H1 (cell line): ENCODE measurements at regions not wholly inside any gene's neighbourhood (a gene's known extent, or its start where the extent isn't known, plus 50 kb on each side); places are given as distances from the start of the nearest gene placed in this dataset.

ENCODE experiments used
- CTCF ChIA-PET: fragments of 300-600 bp; sonication (Branson Sonifier 250); formaldehyde crosslinking; loops from one replicate; lab custom pipeline; 2021; ENCODE audit not compliant: partially characterized antibody; lab: Charles Lee
- POLR2A ChIA-PET: fragments of 300-600 bp; sonication (Branson Sonifier 250); formaldehyde crosslinking; loops from one replicate; lab custom pipeline; 2021; ENCODE audit warnings: inconsistent platforms; ENCODE audit not compliant: partially characterized antibody; lab: Charles Lee
- DNase-seq, 2 experiments: peaks; one replicate each; pipeline versions ENCODE4 v3.0.0 to v3.0.0-alpha.2; 2010 to 2022; ENCODE audit warnings: low spot score in 2 of 2, low read depth in 1 of 2, mixed read lengths in 1 of 2
- FAIRE-seq: peaks from 2 replicates; lab custom pipeline; 2011; peaks lifted over from hg19 to GRCh38; lab: Jason Lieb, UNC
- H2AFZ ChIP-seq: 2 replicates; pipeline ENCODE4 v1.8.1; 2012; ENCODE audit warnings: low read length, inconsistent platforms
- H2AK5ac ChIP-seq: 2 replicates; pipeline ENCODE4 v1.6.1; 2013; ENCODE audit warnings: low read depth, low read length
- H2BK120ac ChIP-seq: replicated peaks from 2 replicates; pipeline ENCODE3; 2013; ENCODE audit warnings: low read depth, low read length, inconsistent platforms
- H2BK12ac ChIP-seq: 2 replicates; pipeline ENCODE4 v1.6.1; 2013; ENCODE audit warnings: low read depth, low read length
- H2BK15ac ChIP-seq: 2 replicates; pipeline ENCODE4 v1.6.1; 2013; ENCODE audit warnings: low read length
- H2BK20ac ChIP-seq: 2 replicates; pipeline ENCODE4 v1.6.1; 2013; ENCODE audit warnings: low read length
- H2BK5ac ChIP-seq: 2 replicates; pipeline ENCODE4 v1.6.1; 2013; ENCODE audit warnings: low read depth, low read length
- H3K14ac ChIP-seq: 2 replicates; pipeline ENCODE4 v1.6.1; 2013; ENCODE audit warnings: inconsistent platforms; ENCODE audit not compliant: insufficient read length
- H3K18ac ChIP-seq: 2 replicates; pipeline ENCODE4 v1.6.1; 2013; ENCODE audit warnings: low read length; ENCODE audit errors: extremely low read depth
- H3K23ac ChIP-seq: 2 replicates; pipeline ENCODE4 v1.6.1; 2013; ENCODE audit warnings: inconsistent platforms; ENCODE audit not compliant: insufficient read length
- H3K23me2 ChIP-seq: 2 replicates; pipeline ENCODE4 v1.6.1; 2013; ENCODE audit warnings: low read depth, low read length
- H3K27ac ChIP-seq: 2 replicates; pipeline ENCODE4 v1.6.1; 2011; ENCODE audit warnings: low read depth, low read length, inconsistent platforms
- H3K27me3 ChIP-seq, 4 experiments: replicated peaks in 1 of 4; 1 replicate in 1 of 4; 2 replicates in 3 of 4; pipeline versions ENCODE4 v1.6.1 to v1.8.1; 2011 to 2013; ENCODE audit warnings: low read length in 3 of 4, mild to moderate bottlenecking in 3 of 4, inconsistent platforms in 2 of 4, mixed read lengths in 2 of 4, moderate library complexity in 1 of 4; ENCODE audit not compliant: control insufficient read depth in 3 of 4, insufficient read depth in 3 of 4; ENCODE audit errors: extremely low read depth in 1 of 4
- H3K36me3 ChIP-seq, 4 experiments: 2 replicates each; pipeline versions ENCODE4 v1.6.1 to v1.8.1; 2011 to 2013; ENCODE audit warnings: mild to moderate bottlenecking in 4 of 4, low read length in 3 of 4, moderate library complexity in 2 of 4, control low read depth in 1 of 4, inconsistent platforms in 1 of 4; ENCODE audit not compliant: insufficient read depth in 4 of 4, control insufficient read depth in 2 of 4
- H3K4ac ChIP-seq: replicated peaks from 2 replicates; pipeline ENCODE3; 2013; ENCODE audit warnings: low read length, low read depth, mixed read lengths, inconsistent platforms; ENCODE audit not compliant: insufficient read length
- H3K4me1 ChIP-seq, 4 experiments: replicated peaks in 1 of 4; 1 replicate in 1 of 4; 2 replicates in 3 of 4; pipeline versions ENCODE4 v1.6.1 to v1.8.1; 2011 to 2013; ENCODE audit warnings: low read length in 3 of 4, inconsistent platforms in 2 of 4, mixed read lengths in 1 of 4; ENCODE audit not compliant: insufficient read depth in 4 of 4, control insufficient read depth in 3 of 4
- H3K4me2 ChIP-seq, 2 experiments: 2 replicates each; pipeline versions ENCODE4 v1.6.1 to v1.8.1; 2011 to 2013; ENCODE audit warnings: low read depth in 2 of 2, low read length in 2 of 2, control low read depth in 1 of 2, inconsistent platforms in 1 of 2, mild to moderate bottlenecking in 1 of 2; ENCODE audit not compliant: insufficient read depth in 1 of 2
- H3K4me3 ChIP-seq, 4 experiments: fragments of 200-600, 300-600 bp in 1 of 4; sonication (generic), shearing (Covaris generic), sonication (Bioruptor Twin) in 1 of 4; 2 replicates each; pipeline versions ENCODE4 v1.5.1 to v1.8.1; 2011 to 2016; ENCODE audit warnings: low read length in 4 of 4, low read depth in 3 of 4, control low read depth in 2 of 4, inconsistent platforms in 2 of 4, mild to moderate bottlenecking in 2 of 4, mixed read lengths in 1 of 4, moderate library complexity in 1 of 4; ENCODE audit not compliant: insufficient read depth in 2 of 4; ENCODE audit errors: extremely low read depth in 1 of 4
- H3K56ac ChIP-seq: replicated peaks from 2 replicates; pipeline ENCODE3; 2013; ENCODE audit warnings: low read depth, mild to moderate bottlenecking, mixed read lengths, low read length, inconsistent platforms; ENCODE audit not compliant: insufficient read length
- H3K79me1 ChIP-seq: 2 replicates; pipeline ENCODE4 v1.6.1; 2013; ENCODE audit warnings: low read depth, low read length, control low read depth
- H3K79me2 ChIP-seq, 2 experiments: 2 replicates each; pipeline versions ENCODE4 v1.6.1 to v1.8.1; 2012 to 2013; ENCODE audit warnings: low read length in 2 of 2, mild to moderate bottlenecking in 2 of 2, inconsistent platforms in 1 of 2; ENCODE audit not compliant: insufficient read depth in 2 of 2, control insufficient read depth in 1 of 2
- H3K9ac ChIP-seq, 4 experiments: replicated peaks in 1 of 4; 1 replicate in 1 of 4; 2 replicates in 3 of 4; pipeline versions ENCODE4 v1.6.1 to v1.8.1; 2011 to 2013; ENCODE audit warnings: low read depth in 3 of 4, low read length in 3 of 4, control low read depth in 2 of 4, mild to moderate bottlenecking in 2 of 4, moderate library complexity in 2 of 4, inconsistent platforms in 1 of 4; ENCODE audit errors: extremely low read depth in 1 of 4
- H3K9me3 ChIP-seq, 2 experiments: 2 replicates each; pipeline versions ENCODE4 v1.6.1 to v1.8.1; 2012 to 2013; ENCODE audit warnings: mild to moderate bottlenecking in 2 of 2, moderate library complexity in 2 of 2, control low read depth in 1 of 2, inconsistent platforms in 1 of 2, low read depth in 1 of 2, low read length in 1 of 2, mixed read lengths in 1 of 2; ENCODE audit not compliant: insufficient read depth in 2 of 2
- H4K20me1 ChIP-seq, 2 experiments: replicated peaks in 1 of 2; 2 replicates each; pipeline versions ENCODE3 to v1.8.1; 2011 to 2013; ENCODE audit warnings: inconsistent platforms in 2 of 2, low read length in 2 of 2, mild to moderate bottlenecking in 1 of 2; ENCODE audit not compliant: insufficient read depth in 2 of 2, control insufficient read depth in 1 of 2
- H4K5ac ChIP-seq: 2 replicates; pipeline ENCODE4 v1.6.1; 2013; ENCODE audit warnings: low read length, low read depth, mixed read lengths, inconsistent platforms; ENCODE audit not compliant: insufficient read length
- H4K8ac ChIP-seq: 2 replicates; pipeline ENCODE4 v1.8.0; 2013; ENCODE audit warnings: mild to moderate bottlenecking, moderate library complexity, low read length, inconsistent platforms; ENCODE audit not compliant: insufficient read depth; ENCODE audit errors: extremely low read depth
- H4K91ac ChIP-seq: replicated peaks from 2 replicates; pipeline ENCODE3; 2013; ENCODE audit warnings: low read length, mixed read lengths, inconsistent platforms; ENCODE audit not compliant: insufficient read length
- EGR1 ChIP-seq: IDR thresholded peaks from 2 replicates; pipeline ENCODE4 v1.6.1; 2011; ENCODE audit warnings: low read depth, low read length, borderline replicate concordance
- EZH2 ChIP-seq: fragments of 200-600 bp; sonication (generic); IDR thresholded peaks from 2 replicates; pipeline ENCODE4 v1.7.1; 2012; ENCODE audit warnings: low read depth, mild to moderate bottlenecking, moderate library complexity, low read length, inconsistent platforms; ENCODE audit not compliant: severe bottlenecking
- JUN ChIP-seq: IDR thresholded peaks from 2 replicates; pipeline ENCODE4 v1.6.1; 2011; ENCODE audit warnings: low read depth, mild to moderate bottlenecking, improper control_type of control experiment, low read length
- KDM1A ChIP-seq: fragments of 200-600, 300-600 bp; sonication (generic); IDR thresholded peaks from 2 replicates; pipeline ENCODE4 v1.7.1; 2016; ENCODE audit warnings: mild to moderate bottlenecking, low read length, borderline replicate concordance
- KDM4A ChIP-seq: IDR thresholded peaks from one replicate; pipeline ENCODE4 v1.7.1; 2012; ENCODE audit warnings: low read depth, mild to moderate bottlenecking, moderate library complexity, low read length, inconsistent platforms; ENCODE audit not compliant: severe bottlenecking
- NRF1 ChIP-seq: IDR thresholded peaks from 2 replicates; pipeline ENCODE4 v1.6.1; 2011; ENCODE audit warnings: mild to moderate bottlenecking, low read depth, low read length, improper control_type of control experiment
- SP4 ChIP-seq: IDR thresholded peaks from 2 replicates; pipeline ENCODE4 v1.6.1; 2012; ENCODE audit warnings: low read length, inconsistent platforms
- TBP ChIP-seq: IDR thresholded peaks from 2 replicates; pipeline ENCODE4 v1.6.1; 2011; ENCODE audit warnings: low read depth, low read length, improper control_type of control experiment
- TEAD4 ChIP-seq: IDR thresholded peaks from 2 replicates; pipeline ENCODE4 v1.6.1; 2012; ENCODE audit warnings: low read depth, low read length, inconsistent platforms, mixed read lengths
- YY1 ChIP-seq: IDR thresholded peaks from 2 replicates; pipeline ENCODE4 v1.6.1; 2011; ENCODE audit warnings: low read depth, mild to moderate bottlenecking, low read length
- ZNF274 ChIP-seq: IDR thresholded peaks from 2 replicates; pipeline ENCODE4 v1.7.0; 2012; ENCODE audit warnings: low read length, borderline replicate concordance; ENCODE audit errors: extremely low read depth
- WGBS, 2 experiments: shearing (Covaris generic) in 1 of 2; methylation state at CpG; one replicate each; pipeline versions ENCODE4 v1.1.6 to v1.1.7; 2013 to 2015; ENCODE audit warnings: low lambda C conversion rate in 2 of 2, mixed read lengths in 2 of 2, inconsistent platforms in 1 of 2, low coverage in 1 of 2, missing lambda C conversion rate in 1 of 2; ENCODE audit not compliant: insufficient replicate concordance in 2 of 2, insufficient coverage in 1 of 2, insufficient read length in 1 of 2; ENCODE audit errors: extremely low coverage in 1 of 2, missing lambda C conversion rate in 1 of 2; 5-methylcytosine and 5-hydroxymethylcytosine counted together

GRCh38 chr7:106597014-106597413 lies 63.9 kb downstream of the CCDC71L start:
- Histone ChIP-seq H3K9me3 (no peaks in the 10 kb centered on the region; a peak in 2 of 4 replicates), H4K8ac (no peak overlapping the region), H3K18ac (no peak overlapping the region), H2BK5ac (no peak overlapping the region), H3K4me1 (no peaks in the 10 kb centered on the region), H2AK5ac (no peak overlapping the region), H4K20me1 (no peaks in the 10 kb centered on the region), H3K4me2 (no peak overlapping the region), H3K27ac (no peak overlapping the region), H3K56ac (no peak overlapping the region), H2BK20ac (no peak overlapping the region), H3K36me3 (no peaks in the 10 kb centered on the region), H2BK15ac (no peak overlapping the region), H4K91ac (no peak overlapping the region), H2BK12ac (no peak overlapping the region), H3K79me2 (no peaks in the 10 kb centered on the region), H3K9ac (no peak overlapping the region), H3K14ac (no peak overlapping the region), H2BK120ac (no peak overlapping the region), H2AFZ (no peak overlapping the region), H3K4ac (no peak overlapping the region), H3K27me3 (no peaks in the 10 kb centered on the region; a peak in 1 of 7 replicates), H3K23me2 (no peaks in the 10 kb centered on the region; the same call in 1 of the 2 replicates), H3K79me1 (no peaks in the 10 kb centered on the region), H3K4me3 (no peak overlapping the region), H4K5ac (no peak overlapping the region), H3K23ac (no peak overlapping the region)
- POLR2A ChIA-PET = no interaction called here
- WGBS, 2 experiments = 81% methylated on average over 2 of the region's 2 CpGs; no CpG with 5 or more reads in 1 of the 2 experiments
- FAIRE-seq (no peak), DNase-seq (no peak)
- CTCF ChIA-PET = interaction anchor here (0.6 to 1.4 kb wide), 4 partner anchors 14 to 140 kb away, joined by 3 to 4 read pairs (median 4); partner anchors contain the start of gene CCDC71L
- TF ChIP-seq TBP (no peak), EZH2 (no peak), EGR1 (no peak), KDM4A (no peak), NRF1 (no peak), KDM1A (no peak), TEAD4 (no peak), YY1 (no peak), JUN (no peak), ZNF274 (no peak), SP4 (no peak)
